PC-9 (cell line): ENCODE measurements at regions not wholly inside any gene's neighbourhood (a gene's known extent, or its start where the extent isn't known, plus 50 kb on each side); places are given as distances from the start of the nearest gene placed in this dataset.

Experiments
- CTCF ChIP-seq: fragments of 200-600 bp; sonication (generic); conservative IDR thresholded peaks from 2 replicates; pipeline ENCODE4 v1.6.1; 2017; ENCODE audit warnings: mixed run types, antibody characterized with exemption, mild to moderate bottlenecking, moderate library complexity
- EZH2 ChIP-seq: fragments of 200-600 bp; sonication (generic); IDR thresholded peaks from 2 replicates; pipeline ENCODE4 v1.8.0; 2017; ENCODE audit warnings: antibody characterized with exemption, low read depth

- TF ChIP-seq EZH2 = no peak
- TF ChIP-seq CTCF = no peak
These were observed 735.5 kb upstream of the API5 start for GRCh38 chr11:42576318-42576717.
